HFFc6 (cell line): ENCODE measurements at regions not wholly inside any gene's neighbourhood (a gene's known extent, or its start where the extent isn't known, plus 50 kb on each side); places are given as distances from the start of the nearest gene placed in this dataset.
A peak's percentile ranks its signal among the peaks of the same experiment; 100 is the strongest.
"Not testable (repeated sequence)": the region's sequence is repeated elsewhere in the genome, so short reads cannot be mapped to it uniquely, and the experiment has no call there.

ENCODE experiments used
- DNase-seq: peaks from one replicate; pipeline ENCODE4 v3.0.0-alpha.2; 2018
- H3K27ac Mint-ChIP-seq: 2 replicates; pipeline ENCODE4 v1.8.0; 2020; ENCODE audit warnings: mild to moderate bottlenecking, mixed read lengths
- H3K27me3 Mint-ChIP-seq: 2 replicates; pipeline ENCODE4 v1.8.0; 2021; ENCODE audit warnings: mild to moderate bottlenecking, moderate library complexity, mixed read lengths; ENCODE audit not compliant: insufficient read depth
- H3K36me3 Mint-ChIP-seq: 2 replicates; pipeline ENCODE4 v1.8.0; 2021; ENCODE audit warnings: low read depth, mixed read lengths
- H3K4me1 Mint-ChIP-seq: 2 replicates; pipeline ENCODE4 v1.8.0; 2020; ENCODE audit warnings: low read depth, mixed read lengths
- H3K4me3 Mint-ChIP-seq: 2 replicates; pipeline ENCODE4 v1.8.0; 2020; ENCODE audit warnings: mild to moderate bottlenecking, moderate library complexity, mixed read lengths
- H3K9me3 Mint-ChIP-seq: 2 replicates; pipeline ENCODE4 v1.8.0; 2020; ENCODE audit warnings: mild to moderate bottlenecking, mixed read lengths
- CTCF ChIP-seq: fragments of 200-600 bp; sonication (generic); IDR thresholded peaks from 2 replicates; pipeline ENCODE4 v1.5.0; 2021; ENCODE audit warnings: antibody characterized with exemption, mild to moderate bottlenecking

- DNase-seq, result no peak
- Mint-ChIP-seq H3K36me3 (no peaks in the 10 kb centered on the region), H3K4me1 (no peaks in the 10 kb centered on the region), H3K27me3 (no peaks in the 10 kb centered on the region; the same call in 1 of the 2 replicates), H3K9me3 (no peaks in the 10 kb centered on the region), H3K27ac (no peak overlapping the region), H3K4me3 (no peak overlapping the region)
- no peak for TF ChIP-seq CTCF
Measured at GRCh38 chr7:87287738-87288341, 57.6 kb upstream of the CROT start.

GRCh38 chr7:87288742-87289141, 56.7 kb upstream of the CROT start:
- not testable (repeated sequence) for H3K4me1 Mint-ChIP-seq, H3K4me3 Mint-ChIP-seq, DNase-seq, H3K27me3 Mint-ChIP-seq, H3K27ac Mint-ChIP-seq, H3K36me3 Mint-ChIP-seq, H3K9me3 Mint-ChIP-seq

- H3K27me3 Mint-ChIP-seq, H3K4me3 Mint-ChIP-seq, H3K9me3 Mint-ChIP-seq, H3K4me1 Mint-ChIP-seq, H3K36me3 Mint-ChIP-seq, H3K27ac Mint-ChIP-seq: not testable (repeated sequence)
- peak; percentile 51 for DNase-seq
Measured at GRCh38 chr7:87295565-87295964, 49.9 kb upstream of the CROT start.
